ENCODE measurements at regions not wholly inside any gene's neighbourhood (a gene's known extent, or its start where the extent isn't known, plus 50 kb on each side); places are given as distances from the start of the nearest gene placed in this dataset.
A peak's percentile ranks its signal among the peaks of the same experiment; 100 is the strongest.

GRCh38 chr2:237221443-237221842, 135.8 kb downstream of the COPS8 start:
- no peaks in the 10 kb centered on the region for H3K9me3 ChIP-seq
- no peaks in the 10 kb centered on the region for H3K36me3 ChIP-seq
- no peak for DNase-seq
- WGBS, 5 donors, result 65 to 81% (median 72%) methylated on average over 8 of the region's 8 CpGs
- peaks cover 0 to 5% (median 4%) of the 10 kb centered on the region in 3 donors for H3K27me3 ChIP-seq
- peak overlapping the region in 3 of 5 donors; percentile 34 to 58 (median 43) for H3K27ac ChIP-seq
- H3K4me3 ChIP-seq, result no peak overlapping the region
- intact Hi-C loops (cut with DNase I; ENCODE audit: low total_unique reads), result no loop called here
- H3K4me1 ChIP-seq, result peaks cover 0 to 25% (median 11%) of the 10 kb centered on the region in 4 donors
- no peak for TF ChIP-seq EP300 (IDR thresholded peaks at IDR 0.05)
- TF ChIP-seq POLR2A (IDR thresholded peaks at IDR 0.05), result no peak
- TF ChIP-seq POLR2AphosphoS5 (IDR thresholded peaks at IDR 0.05), result no peak
- TF ChIP-seq CTCF (IDR thresholded peaks at IDR 0.05), result no peak

GRCh38 chr2:237222178-237222577, 136.5 kb downstream of the COPS8 start:
- no peaks in the 10 kb centered on the region for H3K36me3 ChIP-seq
- peak overlapping the region in 2 of 5 donors; percentile 43 to 58 for H3K27ac ChIP-seq
- H3K4me1 ChIP-seq, result peaks cover 0 to 25% (median 11%) of the 10 kb centered on the region in 4 donors
- no peak for DNase-seq
- WGBS, 5 donors, result 37 to 46% (median 43%) methylated on average over 9 of the region's 9 CpGs
- intact Hi-C loops (cut with DNase I; ENCODE audit: low total_unique reads), result no loop called here
- H3K27me3 ChIP-seq, result peaks cover 0 to 5% (median 4%) of the 10 kb centered on the region in 3 donors
- TF ChIP-seq POLR2A (IDR thresholded peaks at IDR 0.05) (no peak), EP300 (IDR thresholded peaks at IDR 0.05) (no peak), POLR2AphosphoS5 (IDR thresholded peaks at IDR 0.05) (no peak), CTCF (IDR thresholded peaks at IDR 0.05) (no peak)
- no peak overlapping the region for H3K4me3 ChIP-seq
- no peaks in the 10 kb centered on the region for H3K9me3 ChIP-seq

DNA sequence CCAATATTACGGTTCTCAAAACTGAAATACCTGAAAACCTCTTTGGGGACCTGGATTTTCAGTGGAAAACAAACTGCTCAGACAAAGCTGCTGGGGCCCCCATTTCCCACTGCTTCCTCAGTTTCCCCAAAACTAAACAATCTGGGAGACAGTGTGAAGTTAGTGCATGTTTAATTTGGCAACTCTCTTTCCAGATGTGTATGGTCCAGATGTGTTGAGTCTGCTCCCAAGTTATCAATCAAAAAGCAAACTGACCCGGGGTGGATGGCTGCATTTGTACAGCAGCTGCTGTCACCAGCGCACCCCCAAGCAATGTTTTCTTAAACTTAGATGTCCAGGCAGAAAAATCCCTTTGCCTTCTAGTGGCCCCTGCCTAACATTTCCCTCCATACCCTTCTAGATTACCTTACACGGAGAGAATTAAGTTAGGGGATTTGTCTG, 136.9 kb downstream of the COPS8 start:
- H3K4me1 ChIP-seq, result peaks cover 0 to 25% (median 11%) of the 10 kb centered on the region in 4 donors
- DNase-seq, result no peak
- peaks cover 0 to 5% (median 4%) of the 10 kb centered on the region in 3 donors for H3K27me3 ChIP-seq
- 48 to 59% (median 54%) methylated on average over 4 of the region's 4 CpGs for WGBS, 5 donors
- H3K4me3 ChIP-seq, result no peak overlapping the region
- H3K27ac ChIP-seq, result peak overlapping the region in 1 of 5 donors; percentile 58
- H3K36me3 ChIP-seq, result no peaks in the 10 kb centered on the region
- no peak for TF ChIP-seq POLR2A (IDR thresholded peaks at IDR 0.05)
- no peak for TF ChIP-seq POLR2AphosphoS5 (IDR thresholded peaks at IDR 0.05)
- intact Hi-C loops (cut with DNase I; ENCODE audit: low total_unique reads), result no loop called here
- H3K9me3 ChIP-seq, result no peaks in the 10 kb centered on the region

DNA sequence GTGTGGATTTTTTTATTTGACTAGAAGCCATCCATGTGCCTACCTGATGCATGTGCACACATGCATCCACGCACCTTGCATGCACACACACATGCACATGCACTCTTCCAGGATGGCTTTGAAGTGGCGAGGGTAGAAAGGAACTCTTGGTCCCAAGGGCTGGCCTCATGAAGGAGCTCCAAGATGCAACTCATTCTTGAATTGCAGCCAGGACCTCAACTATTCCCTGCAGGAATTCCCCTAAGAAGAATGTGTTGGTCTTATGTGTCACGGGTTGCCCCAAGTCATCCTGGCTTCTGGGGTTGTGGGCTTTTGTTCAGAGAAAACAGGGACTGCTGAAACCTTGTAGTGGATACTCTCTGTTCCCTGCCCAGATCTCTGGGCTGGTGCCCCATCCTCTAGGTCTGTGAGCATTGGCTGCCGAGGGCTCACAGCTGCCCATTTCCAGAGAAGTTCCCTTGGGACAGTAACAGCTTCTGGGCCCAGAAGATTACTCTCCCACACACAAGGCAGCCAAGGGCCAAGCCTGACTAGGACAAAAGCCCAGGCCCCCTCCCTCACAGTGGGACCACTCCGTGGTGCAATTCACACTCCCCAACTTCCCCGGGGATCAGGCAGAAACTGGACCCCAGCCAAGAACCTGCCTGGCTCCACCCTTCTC, 137.6 kb downstream of the COPS8 start:
- Histone ChIP-seq H3K4me1 (peaks cover 0 to 25% (median 11%) of the 10 kb centered on the region in 4 donors), H3K4me3 (no peak overlapping the region), H3K27me3 (peaks cover 0 to 4% (median under 1%) of the 10 kb centered on the region in 3 donors), H3K36me3 (no peaks in the 10 kb centered on the region), H3K27ac (peak overlapping the region in 2 of 5 donors; percentile 8 to 17), H3K9me3 (no peaks in the 10 kb centered on the region)
- 41 to 58% (median 50%) methylated on average over 4 to 6 of the region's 6 CpGs for WGBS, 5 donors
- TF ChIP-seq EP300 (IDR thresholded peaks at IDR 0.05), result no peak
- no peak for TF ChIP-seq CTCF (IDR thresholded peaks at IDR 0.05)
- TF ChIP-seq POLR2AphosphoS5 (IDR thresholded peaks at IDR 0.05), result no peak
- TF ChIP-seq POLR2A (IDR thresholded peaks at IDR 0.05), result no peak
- intact Hi-C loops (cut with DNase I; ENCODE audit: low total_unique reads), result no loop called here
- DNase-seq, result peak in 1 of 2 donors; percentile 34

GRCh38 chr2:237227190-237227589, 141.5 kb downstream of the COPS8 start:
- peaks cover 0 to 19% (median 11%) of the 10 kb centered on the region in 4 donors for H3K4me1 ChIP-seq
- H3K4me3 ChIP-seq, result no peak overlapping the region
- intact Hi-C loops (cut with DNase I; ENCODE audit: low total_unique reads), result no loop called here
- H3K9me3 ChIP-seq, result no peaks in the 10 kb centered on the region
- TF ChIP-seq EP300 (IDR thresholded peaks at IDR 0.05) (no peak), POLR2AphosphoS5 (IDR thresholded peaks at IDR 0.05) (no peak), CTCF (IDR thresholded peaks at IDR 0.05) (no peak), POLR2A (IDR thresholded peaks at IDR 0.05) (no peak)
- DNase-seq, result no peak
- H3K27ac ChIP-seq, result no peak overlapping the region
- no peaks in the 10 kb centered on the region for H3K27me3 ChIP-seq
- 63 to 84% (median 74%) methylated on average over 2 of the region's 2 CpGs for WGBS, 5 donors
- H3K36me3 ChIP-seq, result no peaks in the 10 kb centered on the region

All from stomach (tissue), 8 donors.